ENCODE measurements at regions not wholly inside any gene's neighbourhood (a gene's known extent, or its start where the extent isn't known, plus 50 kb on each side); places are given as distances from the start of the nearest gene placed in this dataset.
A peak's percentile ranks its signal among the peaks of the same experiment; 100 is the strongest.

DNA sequence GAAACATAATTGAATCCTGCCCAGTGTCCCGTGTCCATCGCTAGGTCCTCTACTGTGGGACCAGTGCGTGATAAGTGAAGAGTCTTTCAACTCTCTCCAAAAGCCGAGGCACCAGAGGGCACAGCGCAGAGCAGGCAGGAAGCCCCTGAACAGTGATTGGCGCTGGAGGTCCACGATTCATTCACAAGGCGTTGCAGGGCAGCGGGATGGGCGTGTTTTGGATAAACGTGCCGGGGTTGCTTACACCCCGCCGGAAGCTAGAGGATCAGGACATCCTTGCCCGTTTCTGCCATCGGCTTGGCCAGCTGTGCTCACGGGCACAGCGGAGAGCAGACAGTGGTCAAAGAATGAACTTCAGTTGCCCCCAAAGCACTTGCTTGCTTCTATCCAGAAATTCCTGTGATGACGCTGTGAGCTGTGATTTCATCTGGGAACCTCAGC lies 86.0 kb upstream of the PFKP start:
- no peak for DNase-seq (ENCODE audit: low spot score)

DNA sequence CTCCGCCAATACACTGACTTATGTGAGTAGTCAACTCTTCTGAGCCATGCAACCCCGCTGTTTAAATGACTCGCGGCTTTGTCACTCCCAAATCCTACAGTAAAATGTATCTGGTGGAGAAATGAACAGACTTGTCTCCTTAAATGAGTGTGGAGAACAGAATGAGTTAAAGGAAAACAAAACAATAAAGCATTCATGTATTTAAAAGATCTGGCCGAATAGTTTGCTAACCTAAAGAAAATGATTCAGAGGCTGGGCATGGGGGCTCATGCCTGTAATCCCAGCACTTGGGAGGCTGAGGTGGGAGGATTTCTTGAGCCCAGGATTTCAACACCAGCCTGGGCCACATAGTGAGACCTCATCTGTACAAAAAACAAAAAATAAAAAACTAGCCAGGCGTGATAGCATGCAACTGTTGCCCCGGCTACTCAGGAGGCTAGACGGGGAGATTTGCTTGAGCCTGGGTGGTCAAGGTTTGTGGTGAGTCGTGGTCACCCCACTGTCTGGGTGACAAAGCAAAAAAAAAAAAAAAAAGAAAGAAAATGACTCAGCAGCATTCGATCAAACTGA lies 86.5 kb upstream of the PFKP start:
- peak; percentile 32 for DNase-seq (ENCODE audit: low spot score)

DNA sequence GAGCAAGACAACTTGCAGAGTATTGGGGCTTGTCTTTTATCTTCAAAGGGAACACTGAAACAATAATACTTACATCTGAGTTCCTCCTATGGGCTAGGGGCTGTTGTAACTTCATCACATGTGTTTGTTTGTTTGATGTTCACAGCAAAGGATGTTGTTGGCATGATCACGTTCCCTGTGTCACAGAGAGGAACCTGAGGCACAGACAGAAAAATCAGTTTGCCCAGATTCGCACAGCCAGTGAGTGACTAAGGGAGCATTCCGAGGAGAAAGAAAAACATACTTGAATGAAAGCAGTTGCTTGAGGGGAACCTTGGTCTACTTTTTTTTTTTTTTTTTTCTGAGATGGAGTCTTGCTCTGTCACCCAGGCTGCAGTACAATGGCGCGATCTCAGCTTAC lies 87.2 kb upstream of the PFKP start:
- peak; percentile 7 for DNase-seq (ENCODE audit: low spot score)

DNA sequence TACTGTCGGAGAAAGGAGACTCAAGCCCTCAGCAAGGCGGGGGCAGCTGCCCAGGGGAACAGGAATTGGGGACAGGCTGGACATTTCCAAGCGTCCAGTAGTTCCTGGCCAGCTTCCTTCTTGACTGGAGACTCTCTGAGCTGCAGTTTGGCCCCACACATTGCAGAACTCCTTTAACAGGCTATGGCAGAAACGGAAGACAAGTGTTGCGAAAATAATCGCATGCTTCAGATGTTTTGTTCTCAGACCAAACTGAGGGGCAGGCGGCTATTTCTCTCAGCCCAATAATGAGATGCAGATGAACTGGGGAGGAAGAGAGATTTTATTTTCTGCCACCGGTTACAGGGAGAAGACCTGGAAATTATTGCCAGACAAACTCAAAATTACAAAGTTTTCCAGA lies 88.0 kb upstream of the PFKP start:
- peak; percentile 53 for DNase-seq (ENCODE audit: low spot score)

DNA sequence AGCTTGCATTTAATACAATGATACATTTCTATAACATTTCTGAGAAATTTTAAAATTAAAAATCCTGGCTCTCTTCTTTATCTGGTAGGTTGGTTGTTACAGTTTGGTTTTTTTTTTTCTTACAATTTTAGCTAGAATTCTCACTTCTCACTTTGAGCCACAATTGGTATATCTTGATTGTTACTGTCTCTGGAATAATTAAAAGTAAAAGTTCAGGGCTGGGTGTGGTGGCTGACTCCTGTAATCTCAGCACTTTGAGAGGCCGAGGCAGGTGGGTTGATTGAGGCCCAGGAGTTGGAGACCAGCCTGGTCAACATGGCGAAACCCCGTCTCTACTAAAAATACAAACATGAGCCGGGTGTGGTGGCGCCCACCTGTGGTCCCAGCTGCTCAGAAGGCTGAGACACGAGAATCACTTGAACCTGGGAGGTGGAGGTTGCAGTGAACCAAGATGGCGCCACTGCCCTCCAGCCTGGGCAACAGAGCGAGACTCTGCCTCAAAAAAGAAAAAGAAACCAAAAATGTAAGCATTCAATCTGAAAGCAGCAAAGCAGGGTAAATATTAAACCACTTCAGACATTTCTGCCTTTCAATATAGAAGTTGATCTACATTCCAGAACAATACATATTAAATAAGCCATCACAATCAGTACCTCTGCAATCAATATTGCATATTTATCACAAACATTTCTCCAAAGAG lies 88.6 kb upstream of the PFKP start:
- no peak for DNase-seq (ENCODE audit: low spot score)

DNA sequence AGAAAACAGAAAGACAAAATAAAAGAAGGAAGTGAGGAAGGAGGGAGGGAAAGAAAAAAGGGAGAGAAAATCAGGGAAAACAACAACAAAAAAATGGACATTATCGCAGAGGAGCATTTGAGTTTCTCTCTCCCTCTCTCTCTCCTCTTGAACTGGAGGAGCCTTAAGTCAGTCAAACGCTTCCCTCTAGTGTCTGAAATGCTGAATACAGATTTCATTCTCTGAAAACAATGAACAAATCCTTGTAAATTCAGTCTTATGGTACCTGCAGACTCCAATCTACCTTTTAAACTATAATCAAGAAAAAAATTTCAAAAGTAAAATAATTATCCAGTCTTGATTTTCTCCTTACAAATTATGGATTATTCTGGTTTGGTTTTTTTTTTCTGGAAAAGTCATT lies 89.2 kb upstream of the PFKP start:
- peak; percentile 69 for DNase-seq (ENCODE audit: low spot score)

DNA sequence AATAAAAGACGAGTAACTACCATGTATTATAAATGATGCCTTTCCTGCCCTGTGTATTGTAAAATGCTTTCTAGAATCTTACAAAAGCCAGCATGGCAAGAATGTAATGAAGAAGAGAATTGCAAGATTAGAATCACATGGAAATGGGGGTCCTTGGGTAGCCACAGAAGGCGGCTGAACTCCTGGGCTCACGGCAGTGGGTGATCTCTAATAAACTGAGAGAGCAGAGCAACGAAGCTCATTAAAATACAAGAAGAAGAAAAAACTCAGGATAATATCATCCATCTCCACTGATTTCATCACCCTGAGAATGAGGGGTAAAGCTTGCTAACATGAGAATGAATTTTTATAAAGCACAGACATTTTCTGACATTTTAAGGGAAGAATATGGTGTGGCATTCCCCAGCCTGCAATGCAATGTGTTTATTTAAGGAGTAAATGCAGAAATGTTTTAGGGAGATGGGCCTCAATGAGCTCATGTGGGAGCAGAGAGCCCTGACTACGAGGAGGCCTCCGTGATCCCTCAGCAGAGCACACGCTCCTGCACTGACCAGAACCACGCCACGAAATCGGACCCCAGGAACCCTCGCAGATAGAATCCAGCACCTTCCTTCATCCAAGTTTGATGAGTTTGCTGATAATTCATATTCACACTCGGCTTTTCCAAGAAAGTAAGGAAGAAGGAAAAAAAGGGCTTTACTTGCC lies 92.7 kb upstream of the PFKP start:
- DNase-seq (ENCODE audit: low spot score) = no peak

DNA sequence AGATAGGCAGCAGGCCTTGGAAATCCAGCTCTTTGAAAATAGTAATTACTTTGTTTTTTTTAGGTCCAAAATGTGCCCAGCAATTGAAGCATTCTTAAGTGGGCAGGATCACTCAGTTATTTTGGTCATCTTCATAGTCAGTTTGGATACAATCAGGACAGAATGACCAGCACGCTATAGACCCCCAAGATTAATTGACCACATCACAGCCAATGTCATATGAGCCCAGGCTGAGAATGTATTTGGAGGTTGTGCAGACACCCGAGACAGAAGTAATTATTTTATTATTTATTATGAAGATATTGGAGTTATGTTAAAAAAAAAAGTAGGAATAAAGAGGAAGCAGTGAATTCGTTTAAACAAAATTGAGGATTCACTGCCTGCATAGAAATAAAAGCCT lies 93.3 kb upstream of the PFKP start:
- no peak for DNase-seq (ENCODE audit: low spot score)

DNA sequence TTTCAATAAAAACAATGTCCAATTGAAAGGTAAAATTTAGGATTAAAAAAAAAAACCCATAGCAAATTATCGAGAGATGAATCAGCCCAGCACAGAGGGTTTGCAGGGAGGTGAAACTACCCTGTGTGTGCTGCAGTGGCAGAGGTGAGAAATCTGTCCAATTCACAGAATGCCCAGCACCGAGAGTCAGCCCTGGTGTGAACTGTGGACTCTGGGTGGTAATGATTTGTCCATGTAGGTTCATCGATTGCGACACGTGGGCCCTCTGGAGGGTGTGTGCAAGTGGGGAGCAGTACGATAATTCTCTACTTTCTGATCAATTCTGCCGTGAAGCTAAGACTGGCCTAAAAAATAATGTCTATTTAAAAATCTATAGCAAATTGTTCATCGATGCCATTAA lies 94.5 kb upstream of the PFKP start:
- DNase-seq (ENCODE audit: low spot score) = no peak

DNA sequence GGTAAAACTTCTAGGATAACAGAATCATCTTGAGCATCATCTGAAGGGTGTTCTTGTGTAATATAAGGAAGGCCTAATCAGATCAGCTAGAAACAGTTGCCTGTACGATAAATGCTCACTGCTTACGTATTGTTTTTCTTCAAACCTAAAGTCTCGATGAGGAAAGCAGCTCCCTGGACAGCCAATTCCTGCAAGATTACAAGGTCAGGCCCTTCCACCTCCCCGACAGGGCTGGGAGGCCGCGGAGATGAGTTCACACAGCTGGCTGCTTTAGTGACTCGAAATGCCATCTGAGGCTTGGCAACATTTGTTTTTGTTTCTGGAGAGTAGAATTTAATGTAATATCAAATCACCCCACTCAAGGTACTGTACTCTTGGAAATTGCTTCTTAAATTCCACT lies 95.1 kb upstream of the PFKP start:
- no peak for DNase-seq (ENCODE audit: low spot score)

DNA sequence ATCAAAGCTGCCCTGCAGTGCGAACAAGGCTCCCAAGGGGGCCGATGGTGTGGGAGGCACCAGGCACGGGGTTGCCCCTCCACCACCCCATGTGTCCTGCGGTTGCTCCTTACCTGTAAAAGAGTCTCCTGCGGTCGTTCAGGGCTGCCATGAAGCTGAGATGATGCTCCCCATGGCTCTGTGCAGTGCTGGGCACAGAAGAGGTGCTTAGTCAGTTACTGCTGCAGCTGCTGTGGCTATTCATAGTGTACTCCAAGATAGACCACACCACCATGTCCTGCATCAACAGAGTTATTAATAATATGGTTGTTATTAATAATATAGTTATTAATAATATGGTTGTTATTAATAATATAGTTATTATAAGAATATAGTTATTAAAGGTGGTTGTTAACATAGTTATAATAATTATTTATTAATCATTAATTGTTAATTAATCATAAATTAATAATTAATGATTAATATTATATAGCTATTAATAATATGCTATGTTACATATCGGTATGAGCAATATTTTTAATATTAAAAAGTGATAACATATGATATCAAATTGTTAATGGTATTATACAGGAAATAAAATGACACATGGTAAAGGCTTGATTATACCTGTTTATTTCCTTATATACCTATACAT lies 97.0 kb upstream of the PFKP start:
- no peak for DNase-seq (ENCODE audit: low spot score)

DNA sequence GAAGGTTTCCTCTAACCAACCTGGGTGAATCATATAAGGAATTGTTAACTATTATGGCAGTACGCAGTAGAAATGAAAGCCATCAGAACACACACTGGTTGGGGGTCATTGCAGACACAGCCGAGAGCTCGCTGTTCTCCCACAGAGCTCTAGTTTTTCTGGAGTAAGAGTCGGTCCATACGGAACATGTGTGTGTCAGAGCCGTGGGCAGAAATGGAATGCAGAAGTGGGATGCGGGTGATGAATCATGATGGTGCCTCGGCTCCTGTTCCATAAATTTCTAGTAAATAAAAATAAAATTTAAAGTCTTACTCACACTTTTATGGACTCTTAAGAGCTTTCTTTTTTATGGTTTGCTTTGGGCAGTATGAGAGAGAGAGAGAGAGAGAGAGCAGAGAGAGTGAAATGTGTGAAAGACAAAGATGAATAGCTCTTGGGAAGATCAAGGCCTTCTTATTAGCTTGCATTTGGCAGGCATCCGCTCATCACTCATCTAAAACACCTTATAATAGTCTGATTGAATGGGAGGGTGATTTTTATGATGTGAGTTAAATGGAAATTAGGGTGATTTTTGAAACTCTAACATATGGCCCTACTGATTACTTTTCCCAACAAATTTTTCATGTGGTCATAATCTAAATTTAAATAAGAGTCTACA lies 98.8 kb upstream of the PFKP start:
- peak; percentile 75 for DNase-seq (ENCODE audit: low spot score)

DNA sequence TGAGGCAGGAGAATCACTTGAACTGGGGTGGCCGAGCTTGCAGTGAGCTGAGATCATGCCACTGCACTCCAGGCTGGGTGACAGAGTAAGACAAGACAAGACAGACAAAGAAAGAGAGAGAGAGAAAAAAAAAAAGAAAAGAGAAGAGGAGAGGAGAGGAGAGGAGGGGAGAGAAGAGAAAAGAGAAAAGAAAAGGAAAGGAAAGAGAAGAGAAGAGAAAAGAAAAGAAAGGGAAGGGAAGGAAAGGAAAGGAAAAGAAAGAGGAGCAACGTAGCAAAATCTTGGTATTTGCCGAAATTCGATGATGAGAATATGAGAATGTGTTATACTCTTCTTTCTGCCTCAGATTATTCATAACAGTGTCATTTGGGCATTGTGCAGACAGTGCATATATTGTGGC lies 101.2 kb upstream of the PFKP start:
- DNase-seq (ENCODE audit: low spot score) = no peak

DNA sequence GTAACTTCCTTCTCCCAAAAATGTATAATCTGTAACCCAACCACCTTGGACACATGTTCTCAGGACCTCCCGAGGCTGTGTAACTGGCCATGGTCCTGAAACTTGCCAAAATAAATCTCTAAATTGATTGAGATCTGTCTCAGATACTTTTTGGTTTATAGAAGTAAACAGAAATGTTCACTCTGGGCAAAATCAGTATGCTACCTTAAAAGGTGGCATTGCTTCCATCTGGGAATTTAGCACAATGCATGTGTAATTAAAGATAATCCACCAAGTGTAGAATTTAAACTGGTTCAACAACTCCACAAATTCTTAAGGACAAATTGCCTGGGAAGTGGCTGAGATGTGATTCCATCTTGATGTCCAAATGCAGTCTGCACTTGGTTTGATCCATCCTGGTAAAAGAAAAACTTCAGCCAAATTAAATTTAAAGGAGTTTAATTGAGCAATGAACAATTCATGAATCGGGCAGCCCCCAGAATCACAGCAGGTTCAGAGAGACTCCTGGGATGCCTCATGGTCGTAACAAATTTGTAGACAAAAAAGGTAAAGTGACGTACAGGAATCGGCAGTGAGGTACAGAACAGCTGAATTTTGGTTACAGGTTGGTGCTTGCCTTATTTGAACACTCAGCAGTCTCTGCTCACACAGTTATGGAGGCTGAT lies 102.6 kb upstream of the PFKP start:
- DNase-seq (ENCODE audit: low spot score) = no peak

DNA sequence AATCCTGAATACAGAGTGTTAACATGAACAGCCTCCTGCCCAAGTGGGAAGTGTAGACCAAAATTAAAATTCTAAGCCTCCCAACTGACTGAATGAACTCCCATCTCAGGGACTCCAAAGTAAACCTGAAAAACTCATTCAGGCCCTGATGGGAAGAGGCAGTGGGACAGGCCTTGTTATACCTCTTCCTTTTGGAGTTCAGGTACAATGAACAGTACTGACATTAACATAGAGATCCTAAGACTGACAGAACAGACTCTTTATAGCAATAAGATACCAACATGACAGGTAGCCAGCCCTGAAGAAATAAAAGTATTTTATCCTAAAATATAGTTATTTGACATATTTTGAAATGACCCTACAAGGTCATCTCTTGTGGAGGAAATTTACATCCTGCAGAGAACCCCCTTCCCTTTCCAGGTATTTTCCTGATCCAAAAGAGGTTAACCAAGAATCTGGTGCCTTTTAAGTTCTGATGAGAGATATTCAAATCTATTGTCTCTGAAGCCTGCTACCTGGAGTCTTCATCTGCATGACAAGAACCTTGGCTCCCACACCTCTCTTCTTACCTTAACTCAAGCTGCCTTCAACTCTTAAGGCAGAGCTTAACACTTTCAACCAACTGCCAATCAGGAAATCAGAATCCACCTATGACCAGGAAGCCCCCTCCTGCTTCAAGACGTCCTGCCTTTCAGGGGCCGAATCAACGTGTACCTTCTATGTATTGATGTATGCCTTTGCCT lies 103.3 kb upstream of the PFKP start:
- DNase-seq (ENCODE audit: low spot score) = no peak

DNA sequence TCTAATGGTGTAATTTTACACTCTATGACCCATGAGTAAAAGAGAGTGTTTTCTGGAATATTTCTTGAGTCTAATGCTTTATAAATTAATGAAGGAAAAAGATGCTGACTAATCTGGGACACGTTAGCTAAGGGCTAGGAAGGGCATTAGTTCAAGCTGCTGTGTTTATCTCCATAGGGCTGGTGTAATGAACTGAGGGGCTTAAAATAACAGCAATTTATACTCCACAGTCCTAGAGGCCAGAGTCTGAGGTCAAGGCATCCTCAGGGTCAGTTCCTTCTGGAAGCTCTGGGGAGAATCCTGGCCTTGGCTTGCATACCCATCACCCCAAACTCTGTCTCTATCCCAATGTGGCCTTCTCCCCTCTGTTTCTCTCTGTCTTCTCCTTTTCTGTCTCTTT lies 105.2 kb upstream of the PFKP start:
- DNase-seq (ENCODE audit: low spot score) = no peak

DNA sequence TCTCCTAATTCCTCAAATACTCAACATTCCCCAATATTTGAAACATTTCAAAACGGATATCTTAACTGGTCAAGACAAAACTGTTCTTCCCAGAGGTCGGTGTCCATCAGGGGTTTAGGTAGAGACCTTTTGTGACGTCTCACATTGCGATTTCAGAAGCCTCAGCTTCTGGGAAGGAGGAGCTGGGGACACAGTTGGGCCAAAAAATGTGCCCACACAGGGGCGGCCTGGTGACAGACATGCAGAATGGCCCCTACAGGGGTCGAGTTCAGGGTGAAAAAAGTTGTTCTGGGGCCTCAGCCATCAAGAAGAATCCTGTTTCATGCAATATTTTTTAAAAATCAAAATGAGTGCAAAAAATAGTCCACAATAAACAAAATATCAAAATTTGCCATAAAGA lies 108.7 kb upstream of the PFKP start:
- no peak for DNase-seq (ENCODE audit: low spot score)

DNA sequence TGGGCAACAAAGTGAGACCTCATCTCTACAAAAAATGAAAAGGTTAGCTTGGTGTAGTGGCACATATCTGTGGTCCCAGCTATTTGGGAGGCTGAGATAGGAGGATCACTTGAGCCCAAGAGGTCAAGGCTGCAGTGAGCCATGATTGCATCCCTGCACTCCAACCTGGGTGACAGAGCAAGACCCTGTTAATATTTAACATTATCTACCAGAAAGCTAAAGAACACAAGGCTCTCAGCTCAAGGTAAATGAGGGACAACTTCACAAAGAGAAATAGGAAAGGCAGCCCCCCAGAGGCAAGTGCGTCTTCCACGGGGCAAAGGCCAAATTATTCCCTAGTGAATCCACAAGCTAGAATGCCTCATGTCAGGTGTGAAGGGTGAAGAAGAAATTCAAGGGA lies 109.6 kb upstream of the PFKP start:
- no peak for DNase-seq (ENCODE audit: low spot score)

DNA sequence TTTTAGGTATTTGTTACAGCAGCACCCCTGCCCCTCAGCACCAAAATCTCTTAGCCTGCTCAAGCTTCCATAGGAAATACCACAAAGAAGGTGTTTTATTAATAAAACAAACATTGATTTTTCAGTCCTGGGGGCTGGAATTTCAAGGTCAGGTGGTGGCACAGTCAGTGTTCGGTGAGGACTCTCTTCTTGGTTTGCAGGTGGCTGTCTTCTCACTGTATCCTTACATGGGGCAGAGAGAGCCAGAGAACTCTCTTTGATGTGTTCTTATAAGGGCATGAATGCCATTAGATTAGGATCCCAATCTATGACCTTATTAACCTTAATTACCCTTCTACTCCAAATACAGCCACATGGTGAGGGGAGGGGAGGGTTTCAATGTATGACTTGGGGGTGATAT lies 112.3 kb upstream of the PFKP start:
- no peak for DNase-seq (ENCODE audit: low spot score)

DNA sequence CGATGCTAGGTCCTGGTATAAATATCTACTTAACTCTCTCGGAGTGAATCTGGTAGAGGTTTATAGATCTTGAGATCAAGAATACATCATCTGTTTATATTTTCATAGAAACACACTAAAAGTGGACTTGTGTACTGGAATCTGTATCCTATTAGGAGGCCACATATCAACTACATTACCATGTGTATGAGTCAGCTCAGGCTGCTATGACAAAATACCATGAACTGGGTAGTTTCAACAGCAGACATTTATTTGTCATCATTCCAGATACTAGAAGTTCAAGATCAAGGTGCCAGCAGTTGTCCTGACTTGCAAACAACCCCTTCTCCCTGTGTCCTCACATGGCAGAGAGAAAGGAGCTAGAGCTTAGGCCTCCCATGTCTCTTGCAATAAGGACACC lies 113.9 kb upstream of the PFKP start:
- no peak for DNase-seq (ENCODE audit: low spot score)

DNA sequence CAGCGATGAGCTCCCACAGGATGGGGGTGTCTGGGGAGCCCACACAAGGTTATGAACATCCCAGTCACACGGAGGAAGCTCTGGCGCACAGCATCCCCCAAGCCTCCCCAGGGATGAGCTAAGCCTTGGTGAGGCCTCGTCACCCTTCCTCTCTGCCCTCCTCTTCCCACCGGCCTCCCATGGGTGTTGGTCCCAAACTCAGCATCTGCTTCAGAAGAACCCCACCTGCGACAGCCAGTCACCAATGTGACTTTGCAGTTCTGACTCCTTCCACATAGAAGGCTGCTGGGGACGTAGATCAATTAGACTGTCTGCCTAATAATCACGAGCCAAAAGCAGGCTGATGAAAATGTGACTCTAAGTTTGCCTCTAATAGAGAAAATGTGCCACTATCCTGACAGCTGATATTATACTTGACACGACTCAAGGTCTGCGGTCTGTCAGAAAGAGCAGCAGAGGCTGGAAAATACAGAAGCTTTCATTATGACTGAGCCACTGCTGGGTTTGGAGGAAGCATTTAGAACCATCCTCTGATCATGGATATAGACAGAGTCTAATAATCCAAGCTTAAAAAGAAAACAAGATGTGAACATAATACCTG lies 116.0 kb upstream of the PFKP start:
- DNase-seq (ENCODE audit: low spot score) = no peak
